ENCODE measurements at regions not wholly inside any gene's neighbourhood (a gene's known extent, or its start where the extent isn't known, plus 50 kb on each side); places are given as distances from the start of the nearest gene placed in this dataset.

- TF ChIP-seq, protein P1, sequence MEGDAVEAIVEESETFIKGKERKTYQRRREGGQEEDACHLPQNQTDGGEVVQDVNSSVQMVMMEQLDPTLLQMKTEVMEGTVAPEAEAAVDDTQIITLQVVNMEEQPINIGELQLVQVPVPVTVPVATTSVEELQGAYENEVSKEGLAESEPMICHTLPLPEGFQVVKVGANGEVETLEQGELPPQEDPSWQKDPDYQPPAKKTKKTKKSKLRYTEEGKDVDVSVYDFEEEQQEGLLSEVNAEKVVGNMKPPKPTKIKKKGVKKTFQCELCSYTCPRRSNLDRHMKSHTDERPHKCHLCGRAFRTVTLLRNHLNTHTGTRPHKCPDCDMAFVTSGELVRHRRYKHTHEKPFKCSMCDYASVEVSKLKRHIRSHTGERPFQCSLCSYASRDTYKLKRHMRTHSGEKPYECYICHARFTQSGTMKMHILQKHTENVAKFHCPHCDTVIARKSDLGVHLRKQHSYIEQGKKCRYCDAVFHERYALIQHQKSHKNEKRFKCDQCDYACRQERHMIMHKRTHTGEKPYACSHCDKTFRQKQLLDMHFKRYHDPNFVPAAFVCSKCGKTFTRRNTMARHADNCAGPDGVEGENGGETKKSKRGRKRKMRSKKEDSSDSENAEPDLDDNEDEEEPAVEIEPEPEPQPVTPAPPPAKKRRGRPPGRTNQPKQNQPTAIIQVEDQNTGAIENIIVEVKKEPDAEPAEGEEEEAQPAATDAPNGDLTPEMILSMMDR (conservative IDR thresholded peaks at IDR 0.05; ENCODE audit: low read depth, low read length): no peak
- TF ChIP-seq EZH2phosphoT487 (IDR thresholded peaks at IDR 0.05; ENCODE audit: borderline replicate concordance, low read length): no peak
- Histone ChIP-seq H3K27me3 (ENCODE audit: low read length) (no peaks in the 10 kb centered on the region), H3K9me2 (replicated peaks; ENCODE audit: low read length) (no peaks in the 10 kb centered on the region), H4K20me1 (ENCODE audit: low read length) (no peaks in the 10 kb centered on the region), H3K79me2 (ENCODE audit: low read length) (no peaks in the 10 kb centered on the region), H3K36me3 (ENCODE audit: low read depth, low read length) (no peaks in the 10 kb centered on the region), H3K4me3 (ENCODE audit: low read length) (no peak overlapping the region), H3K27ac (ENCODE audit: low read length) (no peak overlapping the region), H2AFZ (ENCODE audit: low read length) (no peak overlapping the region), H3K9ac (ENCODE audit: low read length) (no peak overlapping the region), H3K9me3 (ENCODE audit: low read length) (no peaks in the 10 kb centered on the region), H3K4me2 (ENCODE audit: low read length) (peak overlapping the region; percentile 59; the same call in 1 of the 2 replicates), H3F3A (ENCODE audit: low read length, unreplicated experiment) (no peaks in the 10 kb centered on the region), H3K4me1 (ENCODE audit: insufficient read depth, low read length) (peaks cover 25% of the 10 kb centered on the region)
- no peak for DNase-seq
- intact Hi-C loops (cut with micrococcal nuclease): no loop called here
- no TSS peak for BruUV-seq (replicated peaks)
- ATAC-seq: no peak
- ChIA-PET POLR2A (ENCODE audit: unreplicated experiment) (no interaction called here), CTCF (interaction anchor here (0.5 to 1.3 kb wide), 2 partner anchors 129 to 141 kb away, joined by 3 to 9 read pairs; no protein-coding TSS in a partner anchor)
Measured at GRCh38 chr17:77001487-77001886, 133.3 kb downstream of the MGAT5B start.

DNA sequence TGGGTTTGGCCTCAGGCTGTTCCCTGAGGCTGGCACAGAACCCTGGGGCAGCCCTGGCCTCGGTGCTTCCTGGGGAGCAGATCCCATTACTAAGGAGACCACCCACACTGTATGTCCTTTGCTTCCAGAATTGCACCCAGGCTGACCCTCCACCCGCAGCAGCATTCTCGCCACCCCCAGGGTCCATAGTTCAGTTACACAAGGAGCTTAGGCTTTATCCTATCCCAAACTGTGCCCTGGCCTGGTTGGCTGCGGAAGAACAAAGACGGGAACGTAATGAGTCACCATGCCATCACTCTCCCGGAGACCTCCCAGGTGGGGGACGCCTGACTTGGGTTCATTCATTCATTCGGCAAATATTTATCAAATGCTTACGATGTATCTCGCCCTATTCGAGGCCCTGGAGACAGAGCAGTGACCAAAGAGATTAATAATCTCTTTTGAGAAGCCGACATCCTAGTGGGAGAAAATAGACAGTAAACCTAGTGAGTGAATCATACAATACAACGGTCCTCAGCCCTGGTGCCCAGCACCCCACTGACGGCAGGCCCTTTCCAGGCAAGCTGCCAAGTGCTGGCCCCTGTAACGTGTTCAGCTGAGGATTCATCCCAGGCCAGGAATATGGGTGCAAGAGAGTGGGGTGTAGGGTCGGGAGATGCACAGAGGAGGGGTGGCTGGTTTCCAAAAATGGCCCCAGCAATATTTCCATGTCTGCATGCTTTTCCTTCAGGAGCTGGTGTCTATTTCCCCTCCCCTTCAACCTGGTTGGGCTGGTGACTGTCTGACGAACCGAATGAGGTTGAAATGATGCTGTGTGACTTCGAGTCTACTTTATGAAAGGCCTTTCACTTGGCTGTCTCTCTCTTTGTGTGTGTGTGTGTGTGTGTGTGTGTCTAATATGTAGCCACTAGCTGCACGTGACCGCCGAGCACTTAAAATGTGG is 134.2 kb downstream of the MGAT5B start:
- Histone ChIP-seq H2AFZ (ENCODE audit: low read length) (no peak overlapping the region), H3K4me3 (ENCODE audit: low read length) (no peak overlapping the region), H3K9ac (ENCODE audit: low read length) (no peak overlapping the region), H4K20me1 (ENCODE audit: low read length) (no peaks in the 10 kb centered on the region), H3K9me2 (replicated peaks; ENCODE audit: low read length) (no peaks in the 10 kb centered on the region), H3K27me3 (ENCODE audit: low read length) (no peaks in the 10 kb centered on the region), H3K27ac (ENCODE audit: low read length) (peak overlapping the region; percentile 64), H3K79me2 (ENCODE audit: low read length) (no peaks in the 10 kb centered on the region), H3F3A (ENCODE audit: low read length, unreplicated experiment) (no peaks in the 10 kb centered on the region), H3K36me3 (ENCODE audit: low read depth, low read length) (no peaks in the 10 kb centered on the region), H3K9me3 (ENCODE audit: low read length) (no peaks in the 10 kb centered on the region), H3K4me2 (ENCODE audit: low read length) (peak overlapping the region; percentile 59), H3K4me1 (ENCODE audit: insufficient read depth, low read length) (peaks cover 25% of the 10 kb centered on the region)
- ATAC-seq (peak; percentile 92), DNase-seq (peak; percentile 99)
- TF ChIP-seq EZH2phosphoT487 (IDR thresholded peaks at IDR 0.05; ENCODE audit: borderline replicate concordance, low read length): no peak
- BruUV-seq (replicated peaks): no TSS peak
- ChIA-PET POLR2A (ENCODE audit: unreplicated experiment) (no interaction called here), CTCF (interaction anchor here (0.5 to 1.3 kb wide), 3 partner anchors 54 to 140 kb away, joined by 3 to 9 read pairs (median 7); no protein-coding TSS in a partner anchor)
- intact Hi-C loops (cut with micrococcal nuclease): loop anchor here (1.0 kb wide), 1 partner anchor 67 kb away; no protein-coding TSS in a partner anchor

GRCh38 chr17:77003699-77004098 is 135.5 kb downstream of the MGAT5B start:
- no peak overlapping the region for H2AFZ ChIP-seq (ENCODE audit: low read length)
- H3K79me2 ChIP-seq (ENCODE audit: low read length): no peaks in the 10 kb centered on the region
- H3K36me3 ChIP-seq (ENCODE audit: low read depth, low read length): no peaks in the 10 kb centered on the region
- H3K9me3 ChIP-seq (ENCODE audit: low read length): no peaks in the 10 kb centered on the region
- DNase-seq: peak; percentile 29
- no TSS peak for BruUV-seq (replicated peaks)
- H3K27ac ChIP-seq (ENCODE audit: low read length): no peak overlapping the region
- no peak overlapping the region for H3K4me3 ChIP-seq (ENCODE audit: low read length)
- H3K4me2 ChIP-seq (ENCODE audit: low read length): 0 out of 2 replicates have a peak overlapping the region, but pooled peaks have one; percentile 2
- no peak for ATAC-seq
- H3K27me3 ChIP-seq (ENCODE audit: low read length): no peaks in the 10 kb centered on the region
- peaks cover 25% of the 10 kb centered on the region for H3K4me1 ChIP-seq (ENCODE audit: insufficient read depth, low read length)
- POLR2A ChIA-PET (ENCODE audit: unreplicated experiment): no interaction called here
- no peak overlapping the region for H3K9ac ChIP-seq (ENCODE audit: low read length)
- TF ChIP-seq EZH2phosphoT487 (IDR thresholded peaks at IDR 0.05; ENCODE audit: borderline replicate concordance, low read length): no peak
- TF ChIP-seq, protein P1 (conservative IDR thresholded peaks at IDR 0.05; ENCODE audit: low read depth, low read length): no peak
- TF ChIP-seq EZH2 (IDR thresholded peaks at IDR 0.05; ENCODE audit: low read length, unreplicated experiment): no peak
- CTCF ChIA-PET: no interaction called here
- H4K20me1 ChIP-seq (ENCODE audit: low read length): no peaks in the 10 kb centered on the region
- no peaks in the 10 kb centered on the region for H3F3A ChIP-seq (ENCODE audit: low read length, unreplicated experiment)
- intact Hi-C loops (cut with micrococcal nuclease): no loop called here
- H3K9me2 ChIP-seq (replicated peaks; ENCODE audit: low read length): no peaks in the 10 kb centered on the region

Data from PC-3 (cell line).